Esophagus squamous epithelium (tissue), 5 donors: ENCODE measurements at regions not wholly inside any gene's neighbourhood (a gene's known extent, or its start where the extent isn't known, plus 50 kb on each side); places are given as distances from the start of the nearest gene placed in this dataset.

ENCODE experiments used
- DNase-seq: peaks from one replicate; lab custom pipeline; 2025; lab: John Stamatoyannopoulos, UW
- H3K27ac ChIP-seq, 4 donors: fragments of 200-600 bp; sonication (generic); one replicate each; pipeline ENCODE4 v1.5.1; 2016 to 2019; ENCODE audit warnings: mild to moderate bottlenecking in 1 of 4
- H3K27me3 ChIP-seq, 4 donors: fragments of 200-600 bp; sonication (generic); 1 replicate in 3 of 4; 2 replicates in 1 of 4; pipeline versions ENCODE4 v1.5.1 to v1.6.0; 2017 to 2021; ENCODE audit warnings: antibody characterized with exemption in 1 of 4
- H3K36me3 ChIP-seq, 3 donors: fragments of 200-600 bp; sonication (generic); one replicate each; pipeline ENCODE4 v1.5.1; 2016 to 2019
- H3K4me1 ChIP-seq, 3 donors: fragments of 200-600 bp; sonication (generic); one replicate each; pipeline ENCODE4 v1.5.1; 2017 to 2019
- H3K4me3 ChIP-seq, 4 donors: fragments of 200-600 bp; sonication (generic); 1 replicate in 3 of 4; 2 replicates in 1 of 4; pipeline ENCODE4 v1.5.1; 2016 to 2019; ENCODE audit warnings: mild to moderate bottlenecking in 2 of 4, moderate library complexity in 1 of 4
- H3K9me3 ChIP-seq, 3 donors: fragments of 200-600 bp; sonication (generic); one replicate each; pipeline ENCODE4 v1.5.1; 2016 to 2019
- CTCF ChIP-seq, 6 experiments: fragments of 450-650 bp in 4 of 6; fragments of 200-600 bp in 2 of 6; sonication (generic) in 2 of 6; IDR thresholded peaks; one replicate each; pipeline ENCODE4 v1.5.1; 2016 to 2019; ENCODE audit warnings: antibody characterized with exemption in 6 of 6, mild to moderate bottlenecking in 4 of 6, moderate library complexity in 4 of 6
- POLR2A ChIP-seq, 4 donors: fragments of 450-650 bp; IDR thresholded peaks; one replicate each; pipeline ENCODE4 v1.6.1; 2017; ENCODE audit warnings: antibody characterized with exemption in 4 of 4, mild to moderate bottlenecking in 4 of 4, moderate library complexity in 3 of 4
- WGBS, 2 donors: methylation state at CpG; one replicate each; pipeline ENCODE4 v1.1.5; 2018; 5-methylcytosine and 5-hydroxymethylcytosine counted together
- intact Hi-C: fragments of 100-400 bp; cut with DNase I; formaldehyde crosslinking; loops from one replicate; pipeline ENCODE4 v1.15.0; 2022
- donor health status: DM: yes; HTN: yes; CAD: no.

GRCh38 chr17:56099649-56100048, 53.6 kb upstream of the ANKFN1 start:
- WGBS, 2 donors: 59 to 63% methylated on average over 5 of the region's 5 CpGs
- Histone ChIP-seq H3K9me3 (no peaks in the 10 kb centered on the region), H3K36me3 (no peaks in the 10 kb centered on the region), H3K27ac (no peak overlapping the region), H3K27me3 (no peaks in the 10 kb centered on the region), H3K4me1 (no peaks in the 10 kb centered on the region), H3K4me3 (no peak overlapping the region)
- TF ChIP-seq CTCF (IDR thresholded peaks at IDR 0.05) (no peak), POLR2A (IDR thresholded peaks at IDR 0.05) (no peak)
- intact Hi-C loops: no loop called here
- no peak for DNase-seq
